ENCODE measurements at regions not wholly inside any gene's neighbourhood (a gene's known extent, or its start where the extent isn't known, plus 50 kb on each side); places are given as distances from the start of the nearest gene placed in this dataset.

DNA sequence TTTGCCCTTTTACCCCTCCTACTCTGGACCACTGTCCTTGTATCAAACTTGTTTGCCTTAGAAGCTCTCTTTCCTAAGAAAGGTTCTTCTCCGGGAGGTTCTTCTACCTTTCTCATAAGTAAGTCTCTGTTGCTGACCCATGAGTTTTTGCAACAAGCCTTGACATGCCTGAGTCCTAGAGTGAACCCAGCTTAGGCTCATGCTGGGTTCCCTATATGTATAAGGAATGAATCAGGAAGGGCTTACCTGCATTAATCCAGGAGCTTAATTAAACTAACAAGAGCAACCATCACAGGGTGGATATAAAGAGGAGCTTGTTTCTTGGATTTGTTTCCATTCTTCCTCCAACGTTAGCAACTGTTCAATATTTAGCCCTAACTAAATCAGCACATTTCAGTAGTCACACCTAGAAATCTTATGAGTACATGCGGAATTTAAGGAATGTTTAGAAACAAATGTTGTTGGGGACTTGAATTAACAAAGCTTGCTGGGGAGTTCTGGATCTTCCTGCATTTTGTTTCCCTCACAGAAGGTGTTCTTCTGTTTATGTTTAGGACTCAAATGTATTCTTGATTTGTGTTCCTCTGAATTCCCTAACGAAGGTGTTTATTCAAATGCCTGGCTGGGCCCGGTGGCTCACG lies 64.3 kb upstream of the RAB3GAP2 start:
- TF ChIP-seq ZC3H10 (CRISPR knock-in tag; IDR thresholded peaks at IDR 0.05) (no peak), CSDC2 (CRISPR knock-in tag; IDR thresholded peaks at IDR 0.05) (no peak), ARNTL (CRISPR knock-in tag; IDR thresholded peaks at IDR 0.05; ENCODE audit: borderline replicate concordance, low read depth) (no peak), TOX (CRISPR knock-in tag; IDR thresholded peaks at IDR 0.05; ENCODE audit: borderline replicate concordance) (no peak), PATZ1 (CRISPR knock-in tag; IDR thresholded peaks at IDR 0.05; ENCODE audit: borderline replicate concordance) (no peak), GLIS3 (CRISPR knock-in tag; IDR thresholded peaks at IDR 0.05) (no peak), ZNF565 (CRISPR knock-in tag; conservative IDR thresholded peaks at IDR 0.05; ENCODE audit: low read depth) (no peak)
